Breast epithelium (tissue), 3 donors: ENCODE measurements at regions not wholly inside any gene's neighbourhood (a gene's known extent, or its start where the extent isn't known, plus 50 kb on each side); places are given as distances from the start of the nearest gene placed in this dataset.

Experiments used
- POLR2A ChIP-seq: fragments of 450-650 bp; IDR thresholded peaks from one replicate; pipeline ENCODE4 v1.6.1; 2016; ENCODE audit warnings: antibody characterized with exemption, mild to moderate bottlenecking, moderate library complexity
- TF ChIP-seq, protein P1 (sequence below), 3 donors: fragments of 450-650 bp; IDR thresholded peaks; one replicate each; pipeline ENCODE4 v1.5.1; 2016 to 2017; ENCODE audit warnings: antibody characterized with exemption in 3 of 3, mild to moderate bottlenecking in 3 of 3, moderate library complexity in 3 of 3

DNA sequence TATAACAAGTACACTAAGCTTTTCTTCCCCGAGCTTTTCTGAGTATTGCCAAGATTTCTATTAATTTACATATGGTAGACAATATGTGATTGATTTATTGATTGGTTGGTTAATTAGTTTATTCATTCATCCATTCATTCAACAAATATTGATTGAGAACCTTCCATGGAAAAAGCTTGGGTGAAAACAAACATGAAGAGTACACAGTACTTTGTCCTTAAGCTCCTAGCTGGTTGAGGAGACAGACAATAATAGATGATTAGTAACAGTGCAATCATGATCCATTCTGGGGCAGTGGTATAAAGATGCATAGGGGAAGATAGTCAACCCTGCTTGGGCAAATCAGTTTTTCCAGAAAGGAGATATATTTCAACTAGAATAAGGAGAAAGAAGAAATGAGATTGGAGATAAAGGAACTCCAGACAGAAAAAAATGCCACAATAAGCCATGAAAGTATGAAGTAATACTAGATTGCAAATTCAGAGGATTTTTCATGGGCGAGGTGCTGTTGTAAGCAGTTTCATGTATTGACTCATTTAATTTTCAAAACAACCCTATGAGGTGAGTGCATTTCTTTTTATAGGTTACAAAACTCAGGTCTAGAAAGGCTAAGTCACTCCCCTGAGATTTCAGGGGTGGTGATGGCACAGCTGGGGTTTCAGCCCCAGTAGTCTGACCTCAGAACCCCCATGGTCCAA lies 129.5 kb downstream of the RND3 start:
- TF ChIP-seq POLR2A: no peak
- TF ChIP-seq, protein P1, sequence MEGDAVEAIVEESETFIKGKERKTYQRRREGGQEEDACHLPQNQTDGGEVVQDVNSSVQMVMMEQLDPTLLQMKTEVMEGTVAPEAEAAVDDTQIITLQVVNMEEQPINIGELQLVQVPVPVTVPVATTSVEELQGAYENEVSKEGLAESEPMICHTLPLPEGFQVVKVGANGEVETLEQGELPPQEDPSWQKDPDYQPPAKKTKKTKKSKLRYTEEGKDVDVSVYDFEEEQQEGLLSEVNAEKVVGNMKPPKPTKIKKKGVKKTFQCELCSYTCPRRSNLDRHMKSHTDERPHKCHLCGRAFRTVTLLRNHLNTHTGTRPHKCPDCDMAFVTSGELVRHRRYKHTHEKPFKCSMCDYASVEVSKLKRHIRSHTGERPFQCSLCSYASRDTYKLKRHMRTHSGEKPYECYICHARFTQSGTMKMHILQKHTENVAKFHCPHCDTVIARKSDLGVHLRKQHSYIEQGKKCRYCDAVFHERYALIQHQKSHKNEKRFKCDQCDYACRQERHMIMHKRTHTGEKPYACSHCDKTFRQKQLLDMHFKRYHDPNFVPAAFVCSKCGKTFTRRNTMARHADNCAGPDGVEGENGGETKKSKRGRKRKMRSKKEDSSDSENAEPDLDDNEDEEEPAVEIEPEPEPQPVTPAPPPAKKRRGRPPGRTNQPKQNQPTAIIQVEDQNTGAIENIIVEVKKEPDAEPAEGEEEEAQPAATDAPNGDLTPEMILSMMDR (IDR thresholded peaks at IDR 0.05): no peak
